NCI-H1694 (cell line): ENCODE measurements at regions not wholly inside any gene's neighbourhood (a gene's known extent, or its start where the extent isn't known, plus 50 kb on each side); places are given as distances from the start of the nearest gene placed in this dataset.
"Not testable (repeated sequence)": the region's sequence is repeated elsewhere in the genome, so short reads cannot be mapped to it uniquely, and the experiment has no call there.

ENCODE experiments used
- DNase-seq: peaks from one replicate; lab custom pipeline; 2025; lab: John Stamatoyannopoulos, UW

- DNase-seq = no peak
Observed at GRCh38 chr20:55415567-55416142, 589.7 kb downstream of the CBLN4 start.

GRCh38 chr20:55412508-55412907 lies 592.8 kb downstream of the CBLN4 start:
- DNase-seq = not testable (repeated sequence)

DNA sequence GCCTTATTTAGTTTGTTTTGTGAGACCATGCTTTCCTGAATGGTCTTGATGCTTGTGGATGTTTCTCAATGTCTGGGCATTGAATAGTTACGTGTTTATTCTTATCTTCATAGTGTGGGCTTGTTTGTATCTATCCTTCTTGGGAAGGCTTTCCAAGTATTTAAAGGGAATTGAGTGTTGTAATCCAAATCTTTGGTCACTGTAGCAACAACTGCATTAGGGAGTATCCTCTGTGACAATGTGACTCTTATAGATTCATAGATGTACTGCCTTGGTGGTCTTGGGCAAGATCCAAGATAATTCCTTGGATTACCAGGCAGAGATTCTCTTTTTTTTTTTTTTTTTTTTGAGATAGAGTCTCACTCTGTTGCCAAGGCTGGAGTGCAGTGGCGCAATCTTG lies 598.4 kb downstream of the CBLN4 start:
- no peak for DNase-seq

- no peak for DNase-seq
Observed at GRCh38 chr20:55394592-55394991, 610.7 kb downstream of the CBLN4 start.

GRCh38 chr20:55390791-55391190 lies 614.5 kb downstream of the CBLN4 start:
- DNase-seq = no peak

GRCh38 chr20:55386686-55387085 lies 618.6 kb downstream of the CBLN4 start:
- DNase-seq = no peak

- DNase-seq = no peak
Observed at GRCh38 chr20:55375920-55376319, 629.4 kb downstream of the CBLN4 start.

- no peak for DNase-seq
Observed at GRCh38 chr20:55365745-55366144, 639.6 kb downstream of the CBLN4 start.

DNA sequence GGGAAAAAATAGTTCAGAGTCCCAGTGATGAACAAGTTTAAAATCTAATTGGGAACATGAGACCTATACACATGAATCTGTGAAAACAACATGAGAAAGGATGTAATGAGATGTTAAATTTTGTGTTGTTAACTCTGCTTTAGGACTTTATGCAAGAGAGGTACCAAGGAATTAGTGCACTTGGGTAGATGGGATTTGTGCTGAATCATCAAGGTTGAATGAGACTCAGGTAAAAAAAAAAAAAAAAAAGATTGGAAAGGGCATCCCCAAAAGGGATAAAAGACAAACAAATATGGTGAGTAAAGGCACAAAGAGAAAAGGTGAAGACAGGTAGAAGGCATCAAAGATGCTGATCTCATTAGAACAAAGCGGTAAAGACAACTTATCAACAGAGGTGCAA lies 644.4 kb downstream of the CBLN4 start:
- no peak for DNase-seq

GRCh38 chr20:55354720-55355119 lies 650.6 kb downstream of the CBLN4 start:
- DNase-seq = no peak

- DNase-seq = no peak
Observed at GRCh38 chr20:55353206-55353605, 652.1 kb downstream of the CBLN4 start.

DNA sequence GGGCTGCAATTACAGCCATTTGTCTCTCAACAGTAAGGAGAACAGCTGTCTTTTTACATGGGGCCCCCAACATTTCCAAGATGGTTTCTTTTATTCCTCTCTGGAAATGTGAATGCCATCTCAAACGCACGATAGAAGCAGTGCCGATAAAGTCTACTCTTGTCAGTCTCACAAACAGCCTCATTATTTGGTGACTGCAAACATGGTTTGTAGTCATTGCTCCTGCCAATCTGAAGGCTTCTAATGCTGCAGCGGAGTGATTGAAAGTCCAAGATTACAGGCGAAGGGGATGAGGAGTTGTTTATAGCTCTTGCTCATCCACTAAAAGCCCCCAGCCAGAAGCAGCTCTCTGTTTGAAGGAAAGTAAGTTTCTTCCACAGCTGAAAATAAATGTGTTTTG lies 657.1 kb downstream of the CBLN4 start:
- no peak for DNase-seq

GRCh38 chr20:55342822-55343221 lies 662.5 kb downstream of the CBLN4 start:
- no peak for DNase-seq

DNA sequence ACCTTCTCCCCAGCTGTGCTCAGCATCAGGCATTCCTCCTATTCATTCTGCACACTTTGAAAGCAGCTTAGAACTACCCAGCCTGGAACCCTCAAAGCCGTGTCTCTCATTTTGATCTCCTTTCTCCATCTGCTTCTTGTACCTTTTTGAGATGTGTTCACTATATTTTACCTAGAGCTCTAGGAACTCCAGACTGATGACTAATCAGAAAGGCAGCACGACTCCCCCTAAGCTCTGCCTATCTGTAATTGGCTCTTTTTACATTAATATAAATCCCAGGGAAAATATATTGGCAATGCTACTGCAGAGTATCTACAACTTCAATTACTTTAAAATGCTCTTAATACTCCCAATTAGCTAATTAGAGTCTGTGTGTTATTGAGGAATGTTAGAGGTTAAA lies 671.5 kb downstream of the CBLN4 start:
- no peak for DNase-seq

DNA sequence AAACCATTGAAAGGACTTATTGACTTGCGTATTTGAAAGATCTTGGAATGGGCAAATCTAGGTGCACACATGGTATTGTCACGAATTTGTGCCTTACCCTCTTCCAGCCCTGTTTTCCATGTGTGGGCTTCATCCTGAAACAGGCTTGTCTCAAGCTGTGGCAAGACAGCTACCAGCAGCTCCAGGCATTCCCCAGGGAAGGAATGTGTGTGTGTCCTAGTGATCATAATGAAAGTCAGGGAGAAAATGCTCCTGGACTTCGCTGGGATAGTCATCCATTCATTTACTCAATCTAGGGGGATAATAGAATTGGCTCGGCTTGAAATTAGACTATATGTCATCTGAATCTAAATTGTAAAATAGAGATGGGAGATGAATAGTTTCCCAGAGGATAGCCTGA lies 676.2 kb downstream of the CBLN4 start:
- no peak for DNase-seq

GRCh38 chr20:55322745-55323144 lies 682.6 kb downstream of the CBLN4 start:
- DNase-seq = no peak

- no peak for DNase-seq
Observed at GRCh38 chr20:55316753-55317152, 688.6 kb downstream of the CBLN4 start.

DNA sequence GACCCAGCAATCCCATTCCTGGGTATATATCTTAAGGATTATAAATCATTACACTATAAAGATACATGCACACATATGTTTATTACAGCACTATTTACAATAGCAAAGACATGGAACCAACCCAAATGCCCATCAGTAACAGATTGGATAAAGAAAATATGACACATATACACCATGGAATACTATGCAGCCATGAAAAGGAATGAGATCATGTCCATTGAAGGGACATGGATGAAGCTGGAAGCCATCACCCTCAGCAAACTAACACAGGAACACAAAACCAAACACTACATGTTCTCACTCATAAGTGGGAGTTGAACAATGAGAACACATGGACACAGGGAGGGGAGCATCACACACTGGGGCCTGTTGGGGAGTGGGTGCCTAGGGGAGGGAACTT lies 694.5 kb downstream of the CBLN4 start:
- DNase-seq = not testable (repeated sequence)

DNA sequence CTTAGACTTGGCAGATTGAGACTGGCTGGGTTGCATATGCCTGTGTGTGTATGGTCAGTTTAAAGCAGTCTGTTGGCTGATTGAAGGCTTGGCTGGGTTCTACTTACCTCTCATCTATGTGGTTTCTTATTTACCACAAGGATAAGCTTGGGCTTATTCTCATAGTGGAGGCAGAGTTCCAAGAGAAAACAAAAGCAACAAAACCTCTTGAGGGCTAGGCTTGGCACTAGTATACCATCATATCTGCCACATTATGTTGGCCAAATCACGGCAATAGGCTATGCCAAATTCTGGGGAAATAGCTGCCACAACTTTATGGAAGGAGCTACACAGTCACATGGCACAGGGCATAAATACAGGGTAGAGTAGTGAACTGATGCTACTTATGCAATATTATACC lies 714.1 kb downstream of the CBLN4 start:
- DNase-seq = no peak

- DNase-seq = no peak
Observed at GRCh38 chr20:55283889-55284288, 721.4 kb downstream of the CBLN4 start.

- DNase-seq = no peak
Observed at GRCh38 chr20:55273149-55273548, 732.2 kb downstream of the CBLN4 start.

- no peak for DNase-seq
Observed at GRCh38 chr20:55271371-55271770, 733.9 kb downstream of the CBLN4 start.

GRCh38 chr20:55269913-55270312 lies 735.4 kb downstream of the CBLN4 start:
- no peak for DNase-seq

GRCh38 chr20:55266361-55266760 lies 739.0 kb downstream of the CBLN4 start:
- DNase-seq = no peak
